Keratinocyte (primary cell): ENCODE measurements at regions not wholly inside any gene's neighbourhood (a gene's known extent, or its start where the extent isn't known, plus 50 kb on each side); places are given as distances from the start of the nearest gene placed in this dataset.

Experiments
- DNase-seq: peaks from one replicate; pipeline ENCODE4 v3.0.0-alpha.2; 2011; ENCODE audit warnings: low read depth, missing footprints, low spot score
- FAIRE-seq: peaks from 2 replicates; lab custom pipeline; 2011; peaks lifted over from hg19 to GRCh38; lab: Jason Lieb, UNC
- H2AFZ ChIP-seq: 2 replicates; pipeline ENCODE4 v1.6.0; 2012; ENCODE audit warnings: low read length, control low read depth, inconsistent platforms; ENCODE audit not compliant: control insufficient read depth
- H3K27ac ChIP-seq: 2 replicates; pipeline ENCODE4 v1.5.1; 2011; ENCODE audit warnings: low read length; ENCODE audit not compliant: control insufficient read depth, insufficient read depth
- H3K27me3 ChIP-seq: 3 replicates; pipeline ENCODE4 v1.6.0; 2011; ENCODE audit warnings: low read length; ENCODE audit not compliant: control insufficient read depth, insufficient read depth; ENCODE audit errors: extremely low read depth
- H3K36me3 ChIP-seq, 2 experiments: 2 replicates in 1 of 2; 3 replicates in 1 of 2; pipeline ENCODE4 v1.5.1; 2011; ENCODE audit warnings: low read length in 2 of 2, mild to moderate bottlenecking in 1 of 2; ENCODE audit not compliant: control insufficient read depth in 2 of 2, insufficient read depth in 2 of 2; ENCODE audit errors: extremely low read depth in 1 of 2
- H3K4me1 ChIP-seq: 3 replicates; pipeline ENCODE4 v1.5.1; 2011; ENCODE audit warnings: low read length; ENCODE audit not compliant: control insufficient read depth, insufficient read depth; ENCODE audit errors: extremely low read depth
- H3K4me2 ChIP-seq: 3 replicates; pipeline ENCODE4 v1.6.0; 2011; ENCODE audit warnings: low read depth, low read length; ENCODE audit not compliant: control insufficient read depth, insufficient read depth; ENCODE audit errors: extremely low read depth
- H3K4me3 ChIP-seq, 3 experiments: fragments of 200-600 bp in 1 of 3; sonication (generic) in 1 of 3; 2 replicates in 2 of 3; 3 replicates in 1 of 3; pipeline ENCODE4 v1.5.1; 2011 to 2016; ENCODE audit warnings: low read length in 3 of 3, mild to moderate bottlenecking in 3 of 3, control low read depth in 2 of 3, inconsistent platforms in 1 of 3, low read depth in 1 of 3, mixed read lengths in 1 of 3, mixed run types in 1 of 3, moderate library complexity in 1 of 3; ENCODE audit not compliant: control insufficient read depth in 2 of 3, insufficient read depth in 2 of 3; ENCODE audit errors: extremely low read depth in 1 of 3
- H3K79me2 ChIP-seq: 2 replicates; pipeline ENCODE4 v1.6.0; 2012; ENCODE audit warnings: low read length; ENCODE audit not compliant: control insufficient read depth, insufficient read depth
- H3K9ac ChIP-seq: 3 replicates; pipeline ENCODE4 v1.6.0; 2011; ENCODE audit warnings: low read length; ENCODE audit not compliant: control insufficient read depth, insufficient read depth; ENCODE audit errors: extremely low read depth
- H3K9me1 ChIP-seq: 3 replicates; pipeline ENCODE4 v1.6.0; 2011; ENCODE audit warnings: low read length; ENCODE audit not compliant: control insufficient read depth, insufficient read depth; ENCODE audit errors: extremely low read depth
- H3K9me3 ChIP-seq: 2 replicates; pipeline ENCODE4 v1.5.1; 2012; ENCODE audit warnings: low read depth, low read length; ENCODE audit not compliant: control insufficient read depth
- H4K20me1 ChIP-seq: 3 replicates; pipeline ENCODE4 v1.6.0; 2011; ENCODE audit warnings: low read length; ENCODE audit not compliant: control insufficient read depth, insufficient read depth; ENCODE audit errors: extremely low read depth
- CTCF ChIP-seq, 3 experiments: IDR thresholded peaks in 1 of 3; conservative IDR thresholded peaks in 1 of 3; optimal IDR thresholded peaks in 1 of 3; 2 replicates in 2 of 3; 3 replicates in 1 of 3; pipeline versions ENCODE3 to v1.5.1; 2011; ENCODE audit warnings: low read length in 3 of 3, mild to moderate bottlenecking in 3 of 3, moderate library complexity in 2 of 3, control low read depth in 1 of 3, inconsistent platforms in 1 of 3; ENCODE audit not compliant: insufficient read depth in 2 of 3; ENCODE audit errors: extremely low read depth in 1 of 3
- EZH2 ChIP-seq: IDR thresholded peaks from one replicate; pipeline ENCODE4 v1.6.1; 2012; ENCODE audit warnings: inconsistent platforms, mild to moderate bottlenecking, low read length, moderate library complexity
- dilution Hi-C: fragments of 300-500 bp; cut with MboI; formaldehyde crosslinking; loops from one replicate; pipeline ENCODE4 v1.7.0; 2020; ENCODE audit warnings: low sequenced_read_pairs; ENCODE audit not compliant: extremely low pct_ligation_motif_present

GRCh38 chr9:11347437-11347836 lies 734.6 kb upstream of the PTPRD start:
- no peak for TF ChIP-seq CTCF (optimal IDR thresholded peaks at IDR 0.05 in 1 of 3, IDR thresholded peaks at IDR 0.05 in 1 of 3, conservative IDR thresholded peaks at IDR 0.05 in 1 of 3; ENCODE audit: extremely low read depth in 1 of 3, insufficient read depth in 2 of 3, low read length in 3 of 3)
- Histone ChIP-seq H3K9me3 (no peaks in the 10 kb centered on the region), H4K20me1 (no peaks in the 10 kb centered on the region), H3K36me3 (no peaks in the 10 kb centered on the region), H3K4me3 (no peak overlapping the region), H3K9ac (no peak overlapping the region), H3K27me3 (no peaks in the 10 kb centered on the region), H3K4me1 (no peaks in the 10 kb centered on the region), H3K79me2 (no peaks in the 10 kb centered on the region), H3K4me2 (no peak overlapping the region), H3K27ac (no peak overlapping the region), H3K9me1 (no peaks in the 10 kb centered on the region), H2AFZ (no peak overlapping the region)
- dilution Hi-C loops, result no loop called here
- FAIRE-seq, result no peak
- no peak for DNase-seq

- no peaks in the 10 kb centered on the region for H3K27me3 ChIP-seq
- H3K4me1 ChIP-seq, result no peaks in the 10 kb centered on the region
- H3K4me3 ChIP-seq, result no peak overlapping the region
- no peaks in the 10 kb centered on the region for H4K20me1 ChIP-seq
- no peaks in the 10 kb centered on the region for H3K9me3 ChIP-seq
- FAIRE-seq (no peak), DNase-seq (no peak)
- no peaks in the 10 kb centered on the region for H3K36me3 ChIP-seq
- H3K79me2 ChIP-seq, result no peaks in the 10 kb centered on the region
- no peak overlapping the region for H2AFZ ChIP-seq
- H3K27ac ChIP-seq, result no peak overlapping the region
- H3K4me2 ChIP-seq, result no peak overlapping the region
- H3K9me1 ChIP-seq, result no peaks in the 10 kb centered on the region
- no peak overlapping the region for H3K9ac ChIP-seq
- dilution Hi-C loops, result no loop called here
- TF ChIP-seq EZH2 (no peak), CTCF (optimal IDR thresholded peaks at IDR 0.05 in 1 of 3, IDR thresholded peaks at IDR 0.05 in 1 of 3, conservative IDR thresholded peaks at IDR 0.05 in 1 of 3; ENCODE audit: extremely low read depth in 1 of 3, insufficient read depth in 2 of 3, low read length in 3 of 3) (no peak)
Measured at GRCh38 chr9:11348366-11348765, 735.6 kb upstream of the PTPRD start.
